Ascending aorta (tissue), 2 donors: ENCODE measurements at regions not wholly inside any gene's neighbourhood (a gene's known extent, or its start where the extent isn't known, plus 50 kb on each side); places are given as distances from the start of the nearest gene placed in this dataset.

Experiments used
- DNase-seq, 2 donors: peaks; one replicate each; pipeline ENCODE4 v3.0.0-alpha.2; 2019; ENCODE audit warnings: low spot score in 2 of 2
- H3K27ac ChIP-seq, 2 donors: fragments of 200-600 bp; sonication (generic); one replicate each; pipeline ENCODE4 v1.5.1; 2016 to 2017; ENCODE audit warnings: mild to moderate bottlenecking in 1 of 2
- H3K27me3 ChIP-seq: fragments of 200-600 bp; sonication (generic); one replicate; pipeline ENCODE4 v1.5.1; 2017
- H3K36me3 ChIP-seq, 2 donors: fragments of 200-600 bp; sonication (generic); one replicate each; pipeline ENCODE4 v1.5.1; 2016
- H3K4me1 ChIP-seq, 2 donors: fragments of 200-600 bp; sonication (generic); one replicate each; pipeline ENCODE4 v1.5.1; 2016 to 2017; ENCODE audit warnings: mild to moderate bottlenecking in 1 of 2
- H3K4me3 ChIP-seq, 2 donors: fragments of 200-600 bp; sonication (generic); one replicate each; pipeline ENCODE4 v1.5.1; 2016 to 2017; ENCODE audit warnings: mild to moderate bottlenecking in 1 of 2
- H3K9me3 ChIP-seq, 2 donors: fragments of 200-600 bp; sonication (generic); one replicate each; pipeline ENCODE4 v1.5.1; 2016
- CTCF ChIP-seq, 3 experiments: fragments of 200-600 bp in 2 of 3; fragments of 450-650 bp in 1 of 3; sonication (generic) in 2 of 3; IDR thresholded peaks; one replicate each; pipeline ENCODE4 v1.5.1; 2016 to 2019; ENCODE audit warnings: antibody characterized with exemption in 3 of 3, mild to moderate bottlenecking in 1 of 3, moderate library complexity in 1 of 3
- intact Hi-C: fragments of 100-400 bp; cut with DNase I; formaldehyde crosslinking; loops from one replicate; pipeline ENCODE4 v1.15.1; 2023

DNA sequence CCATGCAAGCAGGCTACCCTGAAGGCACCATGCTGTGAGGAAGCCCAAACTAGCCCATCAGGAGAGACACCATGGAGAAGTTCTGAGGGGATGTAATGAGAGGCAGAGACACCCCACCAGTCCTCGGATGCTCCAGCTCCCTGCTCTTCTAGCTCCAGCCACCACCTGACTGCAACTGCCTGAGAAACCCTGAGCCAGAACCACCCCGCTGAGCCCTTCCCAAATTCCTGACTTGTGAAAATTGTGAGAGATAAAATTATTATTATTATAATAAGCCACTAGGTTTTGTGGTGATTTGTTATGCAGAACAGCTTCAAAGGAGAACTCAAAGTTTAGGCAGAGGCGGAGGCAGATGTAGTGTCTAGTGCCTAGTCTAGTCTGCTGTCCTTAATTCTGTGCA lies 67.1 kb upstream of the HK2 start:
- intact Hi-C loops: no loop called here

DNA sequence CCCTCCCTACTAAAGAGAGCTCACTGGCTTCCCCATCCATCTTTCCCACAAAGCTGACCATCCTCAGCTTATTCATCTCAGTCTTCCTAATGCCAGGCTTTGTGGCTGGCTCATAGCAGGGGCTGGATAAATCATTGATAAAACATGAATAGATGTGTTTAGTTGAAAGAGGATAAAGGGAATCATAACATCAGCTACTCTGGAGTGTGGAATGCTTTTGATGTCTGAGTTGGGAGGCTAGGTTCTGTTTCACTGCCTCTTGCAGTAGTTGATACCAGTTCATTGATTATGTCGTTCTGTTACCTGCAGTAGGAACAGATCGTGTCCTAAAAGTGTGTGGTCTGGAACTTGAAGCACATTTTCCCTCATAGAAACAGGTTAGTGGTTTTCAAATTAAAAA lies 66.3 kb upstream of the HK2 start:
- intact Hi-C loops: loop anchor here (1.0 kb wide), 1 partner anchor 26 kb away; no protein-coding TSS in a partner anchor
- H3K36me3 ChIP-seq: no peaks in the 10 kb centered on the region
- H3K4me1 ChIP-seq: peaks cover 0 to 18% of the 10 kb centered on the region in 2 donors
- no peak for TF ChIP-seq CTCF (IDR thresholded peaks at IDR 0.05)
- H3K4me3 ChIP-seq: no peak overlapping the region
- H3K9me3 ChIP-seq: no peaks in the 10 kb centered on the region
- H3K27me3 ChIP-seq: no peaks in the 10 kb centered on the region
- DNase-seq: no peak
- peak overlapping the region; percentile 77 to 88 for H3K27ac ChIP-seq

More for the DNA sequence above, 67.1 kb upstream of the HK2 start:
- Histone ChIP-seq H3K4me3 (no peak overlapping the region), H3K9me3 (no peaks in the 10 kb centered on the region), H3K36me3 (no peaks in the 10 kb centered on the region), H3K27ac (peak overlapping the region in 1 of 2 donors; percentile 88), H3K4me1 (peaks cover 0 to 11% of the 10 kb centered on the region in 2 donors), H3K27me3 (no peaks in the 10 kb centered on the region)
- no peak for TF ChIP-seq CTCF (IDR thresholded peaks at IDR 0.05)
- no peak for DNase-seq

DNA sequence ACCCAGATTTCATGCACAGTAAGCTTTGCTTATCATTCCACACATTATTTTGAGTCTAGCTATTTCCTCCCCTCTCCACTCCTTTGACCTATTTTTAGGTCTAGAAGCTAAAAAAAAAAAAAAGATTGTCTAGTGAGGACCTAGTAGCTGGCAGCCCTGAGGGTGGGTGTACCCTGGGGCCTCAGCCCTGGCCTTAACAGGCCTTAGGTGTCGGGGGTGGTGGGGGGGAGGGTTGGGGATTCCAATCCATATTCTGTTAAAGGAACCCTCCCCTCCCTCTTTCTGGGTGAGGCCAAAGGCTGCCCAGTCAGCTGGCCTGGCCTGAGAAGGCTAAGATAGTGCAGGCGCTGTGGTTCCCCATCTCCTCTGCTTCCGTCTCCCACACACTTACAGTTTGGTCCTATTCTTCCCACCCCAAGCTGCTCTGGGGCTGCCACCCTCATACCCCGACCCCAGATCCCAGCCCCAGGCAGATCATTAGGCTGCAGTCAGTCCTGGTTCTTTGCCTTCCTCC lies 65.5 kb upstream of the HK2 start:
- Histone ChIP-seq H3K4me3 (no peak overlapping the region), H3K4me1 (peaks cover 0 to 18% of the 10 kb centered on the region in 2 donors), H3K27me3 (no peaks in the 10 kb centered on the region), H3K27ac (peak overlapping the region; percentile 77 to 88), H3K36me3 (no peaks in the 10 kb centered on the region), H3K9me3 (no peaks in the 10 kb centered on the region)
- TF ChIP-seq CTCF (IDR thresholded peaks at IDR 0.05): no peak
- DNase-seq: no peak
- intact Hi-C loops: loop anchor here (1.0 kb wide), 1 partner anchor 27 kb away; no protein-coding TSS in a partner anchor

- H3K27ac ChIP-seq: peak overlapping the region in 1 of 2 donors; percentile 20
- intact Hi-C loops: loop anchor here (5.0 kb wide), 1 partner anchor 60 kb away; the partner anchor contains the start of gene HK2
Measured at GRCh38 chr2:74772046-74772445, 61.9 kb upstream of the HK2 start.

DNA sequence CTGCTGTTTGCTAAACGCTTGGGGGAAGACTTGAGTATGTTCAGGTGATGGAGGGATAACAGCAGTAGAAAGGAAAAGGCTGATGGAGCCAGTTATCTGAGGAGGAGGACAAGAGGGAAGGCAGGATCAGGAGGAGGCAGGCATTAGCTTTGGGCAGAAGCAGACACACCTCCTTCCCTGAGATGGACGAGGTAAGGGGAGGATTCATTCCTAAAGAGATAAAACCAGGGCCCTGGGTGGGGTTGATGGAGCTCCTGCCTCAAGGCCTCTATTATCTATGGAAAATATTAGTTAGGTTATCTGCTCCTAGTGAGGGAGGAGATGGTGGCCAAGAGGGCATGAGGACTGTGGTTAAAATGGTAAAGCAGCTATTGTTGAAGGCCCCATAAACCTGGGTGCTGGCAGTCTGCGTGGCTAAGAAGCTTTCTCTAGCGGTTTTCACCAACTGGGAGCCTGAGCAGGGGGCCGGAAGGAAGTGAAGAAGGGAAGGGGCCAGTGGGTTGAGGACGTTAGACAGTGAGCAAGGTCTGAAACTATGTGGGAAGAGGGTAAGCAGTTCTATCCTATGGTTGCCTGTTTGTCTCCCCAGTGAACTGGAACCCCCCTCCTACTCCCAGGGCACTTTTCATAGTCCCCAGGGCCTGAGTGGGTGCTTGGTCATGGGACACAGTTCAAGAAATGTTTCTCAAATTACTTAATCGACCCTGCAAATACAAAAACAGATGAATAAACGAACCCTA lies 56.6 kb upstream of the HK2 start:
- intact Hi-C loops: no loop called here
- H3K36me3 ChIP-seq: no peaks in the 10 kb centered on the region
- TF ChIP-seq CTCF (IDR thresholded peaks at IDR 0.05): no peak

More at GRCh38 chr2:74772046-74772445, 61.9 kb upstream of the HK2 start:
- no peak for DNase-seq
- H3K9me3 ChIP-seq: no peaks in the 10 kb centered on the region
- peaks cover 0 to 18% of the 10 kb centered on the region in 2 donors for H3K4me1 ChIP-seq
- no peaks in the 10 kb centered on the region for H3K36me3 ChIP-seq
- no peak overlapping the region for H3K4me3 ChIP-seq
- no peaks in the 10 kb centered on the region for H3K27me3 ChIP-seq
- TF ChIP-seq CTCF (IDR thresholded peaks at IDR 0.05): no peak

More for the DNA sequence above, 56.6 kb upstream of the HK2 start:
- Histone ChIP-seq H3K4me1 (peaks cover 0 to 1% of the 10 kb centered on the region in 2 donors), H3K9me3 (no peaks in the 10 kb centered on the region), H3K27ac (no peak overlapping the region), H3K4me3 (no peak overlapping the region), H3K27me3 (no peaks in the 10 kb centered on the region)
- DNase-seq: no peak
